Amniotic stem cell (primary cell): ENCODE measurements at regions not wholly inside any gene's neighbourhood (a gene's known extent, or its start where the extent isn't known, plus 50 kb on each side); places are given as distances from the start of the nearest gene placed in this dataset.

Experiments
- DNase-seq: peaks from one replicate; lab custom pipeline; 2025; lab: John Stamatoyannopoulos, UW

- DNase-seq, result no peak
Observed at GRCh38 chr14:58814466-58814865, 176.7 kb downstream of the DACT1 start.

- no peak for DNase-seq
Observed at GRCh38 chr14:58815161-58815701, 177.5 kb downstream of the DACT1 start.

DNA sequence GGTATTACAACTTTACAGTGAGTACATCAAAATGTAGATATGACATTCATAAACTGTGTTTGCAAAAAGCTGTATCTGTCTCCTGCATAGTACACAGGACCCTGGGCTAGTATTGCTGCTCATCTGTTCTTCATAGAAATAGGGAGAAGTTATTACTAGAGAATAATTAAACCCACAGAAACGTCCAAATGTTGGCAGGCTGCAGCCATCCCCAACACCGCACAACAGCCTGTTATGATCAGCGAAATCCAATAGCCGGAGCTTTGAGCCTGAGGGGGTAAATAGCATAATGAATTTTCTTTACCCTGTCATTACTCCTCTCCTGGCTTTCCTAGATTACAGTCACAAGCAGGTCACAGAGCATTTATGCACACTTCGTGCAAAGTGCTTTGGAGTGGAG lies 178.0 kb downstream of the DACT1 start:
- DNase-seq, result no peak

DNA sequence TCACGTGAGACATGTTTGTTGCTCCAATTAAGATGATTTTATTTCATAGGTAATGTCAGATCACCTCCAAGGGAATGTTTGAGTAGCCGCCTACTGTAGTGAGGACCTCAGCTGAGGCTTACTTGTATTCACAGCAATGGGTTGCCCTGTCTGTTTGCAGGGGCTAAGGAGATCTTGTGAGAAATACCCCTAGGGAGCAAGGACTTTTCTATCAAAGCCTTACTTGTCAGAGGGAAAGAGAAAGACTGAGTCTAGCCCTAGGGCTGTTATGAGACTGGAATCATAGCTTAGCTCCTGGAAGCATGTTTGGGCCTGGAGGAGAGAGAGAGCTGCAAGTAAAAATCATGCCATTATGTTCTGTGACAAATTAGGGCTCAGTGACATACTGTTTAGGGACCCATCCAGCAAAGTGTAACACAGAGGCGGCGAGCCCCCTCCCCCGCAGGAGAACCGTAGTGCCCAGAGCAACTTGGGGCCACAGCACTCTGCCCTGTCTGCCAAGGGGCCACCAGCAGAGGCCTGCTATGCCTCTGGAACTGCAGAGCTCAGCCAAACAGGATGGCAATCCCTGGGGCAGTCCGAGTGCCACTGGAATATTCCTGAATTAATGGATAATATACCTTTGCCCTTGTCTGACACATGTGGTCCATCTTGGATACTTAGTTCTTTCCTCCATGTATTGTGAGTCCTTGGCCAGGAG lies 178.8 kb downstream of the DACT1 start:
- DNase-seq, result no peak

DNA sequence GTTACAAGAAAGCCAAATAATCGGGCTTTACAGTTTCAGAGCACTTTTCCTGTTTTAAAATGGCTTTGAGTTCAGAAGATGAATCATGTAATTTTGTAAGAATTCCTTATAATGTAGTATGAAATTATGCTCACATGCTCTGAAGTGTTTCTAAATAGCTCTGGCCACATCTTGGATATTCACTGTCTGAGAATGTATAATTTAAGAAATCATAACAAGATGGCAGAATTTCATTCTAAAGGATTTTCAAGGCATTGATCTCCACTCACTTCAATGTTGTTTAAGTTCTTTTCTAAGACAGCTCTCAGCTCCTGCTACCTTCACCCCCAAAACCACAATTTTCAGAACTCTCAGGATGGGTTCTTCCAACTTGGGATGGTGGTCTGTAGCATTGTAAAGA lies 180.1 kb downstream of the DACT1 start:
- DNase-seq, result no peak

- no peak for DNase-seq
Observed at GRCh38 chr14:58820032-58820431, 182.3 kb downstream of the DACT1 start.

GRCh38 chr14:58821421-58821820 lies 183.7 kb downstream of the DACT1 start:
- DNase-seq, result no peak

DNA sequence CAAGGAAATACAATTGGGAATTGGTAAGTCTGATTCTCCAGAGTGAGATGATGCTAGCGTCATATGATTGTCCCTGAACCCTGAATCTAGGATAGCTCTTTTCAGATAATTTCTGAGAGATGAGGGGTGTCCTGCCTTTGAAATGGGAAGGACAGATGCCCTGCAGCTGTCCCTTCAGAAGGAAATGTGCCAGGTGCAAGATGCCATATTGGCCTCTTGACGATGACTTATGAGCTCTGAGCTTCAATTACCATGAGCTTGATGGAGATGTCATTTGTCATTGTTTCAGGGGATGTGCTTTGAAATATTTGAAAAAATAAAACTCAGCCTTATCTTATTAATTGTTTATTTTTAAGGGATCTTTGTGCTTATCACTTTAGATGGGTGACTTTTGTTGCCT lies 185.1 kb downstream of the DACT1 start:
- DNase-seq, result no peak

- no peak for DNase-seq
Observed at GRCh38 chr14:58823312-58823711, 185.6 kb downstream of the DACT1 start.

GRCh38 chr14:58824106-58824505 lies 186.3 kb downstream of the DACT1 start:
- DNase-seq, result no peak

GRCh38 chr14:58824796-58825195 lies 187.0 kb downstream of the DACT1 start:
- DNase-seq, result no peak

DNA sequence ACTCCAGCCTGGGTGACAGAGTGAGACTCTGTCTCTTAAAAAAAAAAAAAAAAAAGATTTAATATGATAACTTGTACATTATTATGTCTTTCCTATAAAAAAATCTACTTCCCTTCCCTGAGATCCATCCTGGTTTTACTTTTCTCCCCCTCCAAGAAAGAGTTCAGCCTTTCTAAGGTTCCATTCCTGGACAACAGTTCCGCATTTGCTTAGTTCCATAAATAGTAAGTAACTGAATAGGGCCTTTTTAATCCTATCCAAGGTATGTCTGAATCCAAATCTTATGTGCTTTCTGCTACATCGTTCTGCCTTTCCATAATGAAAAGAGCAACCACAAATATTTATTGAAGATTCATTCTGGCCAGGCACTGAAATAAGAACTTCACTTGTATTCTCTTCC lies 187.8 kb downstream of the DACT1 start:
- no peak for DNase-seq

- DNase-seq, result no peak
Observed at GRCh38 chr14:58826845-58827686, 189.3 kb downstream of the DACT1 start.

GRCh38 chr14:58828298-58828697 lies 190.5 kb downstream of the DACT1 start:
- no peak for DNase-seq

- DNase-seq, result no peak
Observed at GRCh38 chr14:58829594-58829993, 191.8 kb downstream of the DACT1 start.

GRCh38 chr14:58830121-58830520 lies 192.4 kb downstream of the DACT1 start:
- DNase-seq, result no peak

- no peak for DNase-seq
Observed at GRCh38 chr14:58832095-58832521, 194.3 kb downstream of the DACT1 start.

GRCh38 chr14:58833634-58834378 lies 196.0 kb downstream of the DACT1 start:
- DNase-seq, result no peak

- no peak for DNase-seq
Observed at GRCh38 chr14:58836303-58836974, 198.7 kb downstream of the DACT1 start.

DNA sequence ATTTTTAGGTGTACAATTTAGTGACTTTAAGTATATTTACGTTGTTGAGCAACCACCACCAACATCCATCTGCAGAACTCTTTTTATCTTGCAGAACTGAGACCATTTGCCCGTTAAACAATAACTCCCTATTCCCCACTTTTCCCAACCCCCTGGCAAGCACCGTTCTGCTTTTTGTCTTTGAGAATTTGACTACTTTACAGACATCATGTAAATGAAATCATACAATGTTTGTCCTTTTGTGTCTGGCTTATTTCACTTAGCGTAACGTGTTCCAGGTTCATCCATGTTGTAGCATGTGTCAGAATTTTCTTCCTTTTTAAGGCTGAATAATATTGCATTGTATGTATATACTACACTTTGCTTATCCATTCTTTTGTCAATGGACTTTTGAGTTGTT lies 201.5 kb downstream of the DACT1 start:
- DNase-seq, result no peak

DNA sequence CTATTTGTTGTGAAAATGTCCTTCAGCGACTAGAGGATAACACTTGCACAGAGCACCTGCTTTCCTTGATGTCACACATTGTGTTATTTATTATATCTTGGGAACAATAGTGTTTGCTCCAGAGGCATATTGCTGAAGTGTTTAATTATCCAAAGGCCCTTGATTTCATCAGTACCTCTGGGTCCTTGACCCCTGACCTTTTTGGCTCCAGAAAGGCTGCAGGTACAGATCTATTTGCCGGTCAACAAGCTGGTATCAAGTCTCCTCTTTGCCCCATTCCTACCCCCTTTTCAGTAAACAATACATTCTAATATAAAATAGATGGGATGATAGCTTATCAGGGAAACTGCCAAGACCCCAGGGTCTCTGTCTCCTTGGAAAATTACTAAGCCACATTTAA lies 206.8 kb downstream of the DACT1 start:
- no peak for DNase-seq
